IMR-90 (cell line): ENCODE measurements at regions not wholly inside any gene's neighbourhood (a gene's known extent, or its start where the extent isn't known, plus 50 kb on each side); places are given as distances from the start of the nearest gene placed in this dataset.

Experiments used
- ATAC-seq: fragments of 200-7000 bp; cut with Tn5 transposase; 2 replicates; pipeline ENCODE4 v1.9.1; 2020; ENCODE audit warnings: low read depth, mild to moderate bottlenecking, moderate library complexity
- BruUV-seq: library from RNA; stranded (reverse); fragments of 400-500 nt; replicated peaks from 2 replicates; lab custom pipeline; 2021; lab: Mats Ljungman, UMichigan
- CTCF ChIA-PET: fragments of 300-600 bp; formaldehyde crosslinking; extraction: SDS; loops from one replicate; lab custom pipeline; 2021; ENCODE audit warnings: antibody characterized with exemption; lab: Yijun Ruan, JAX
- POLR2A ChIA-PET: fragments of 300-600 bp; sonication (Branson Sonifier 250); formaldehyde crosslinking; loops from one replicate; lab custom pipeline; 2022; ENCODE audit warnings: antibody characterized with exemption; ENCODE audit not compliant: unreplicated experiment; lab: Charles Lee
- DNase-seq: peaks from one replicate; pipeline ENCODE4 v3.0.0; 2013
- H2AFZ ChIP-seq: replicated peaks from 2 replicates; pipeline ENCODE3; 2013; ENCODE audit warnings: low read length, mild to moderate bottlenecking; ENCODE audit not compliant: poor library complexity
- H2AK5ac ChIP-seq: 2 replicates; pipeline ENCODE4 v1.6.1; 2013; ENCODE audit warnings: low read depth, low read length, inconsistent platforms
- H2AK9ac ChIP-seq: replicated peaks from 2 replicates; pipeline ENCODE3; 2013; ENCODE audit warnings: mild to moderate bottlenecking, low read depth, low read length, moderate library complexity; ENCODE audit not compliant: poor library complexity
- H2BK120ac ChIP-seq: 2 replicates; pipeline ENCODE4 v1.6.1; 2013; ENCODE audit warnings: low read depth, low read length, inconsistent platforms
- H2BK15ac ChIP-seq: 3 replicates; pipeline ENCODE4 v1.6.1; 2013; ENCODE audit warnings: low read depth, low read length, inconsistent platforms
- H2BK20ac ChIP-seq: 2 replicates; pipeline ENCODE4 v1.6.1; 2013; ENCODE audit warnings: low read depth, mild to moderate bottlenecking, inconsistent platforms, low read length, moderate library complexity
- H2BK5ac ChIP-seq: 2 replicates; pipeline ENCODE4 v1.6.1; 2013; ENCODE audit warnings: mild to moderate bottlenecking, low read depth, low read length, inconsistent platforms; ENCODE audit not compliant: poor library complexity, severe bottlenecking
- H3K14ac ChIP-seq: replicated peaks from 2 replicates; pipeline ENCODE4 v1.6.1; 2013; ENCODE audit warnings: low read depth, low read length, inconsistent platforms
- H3K18ac ChIP-seq: 2 replicates; pipeline ENCODE4 v1.6.1; 2013; ENCODE audit warnings: low read depth, low read length, control low read depth
- H3K23ac ChIP-seq: 2 replicates; pipeline ENCODE4 v1.6.1; 2013; ENCODE audit warnings: low read depth, low read length, inconsistent platforms
- H3K27ac ChIP-seq: 2 replicates; pipeline ENCODE4 v1.5.1; 2013; ENCODE audit warnings: mild to moderate bottlenecking, control low read depth, low read length; ENCODE audit not compliant: insufficient read depth
- H3K27me3 ChIP-seq: 2 replicates; pipeline ENCODE4 v1.6.1; 2013; ENCODE audit warnings: low read length; ENCODE audit not compliant: control insufficient read depth, insufficient read depth
- H3K36me3 ChIP-seq: 2 replicates; pipeline ENCODE4 v1.6.1; 2013; ENCODE audit warnings: low read length, mixed read lengths; ENCODE audit not compliant: control insufficient read depth, insufficient read depth
- H3K4ac ChIP-seq: 2 replicates; pipeline ENCODE4 v1.6.1; 2013; ENCODE audit warnings: low read depth, low read length, inconsistent platforms
- H3K4me1 ChIP-seq: 2 replicates; pipeline ENCODE4 v1.6.1; 2013; ENCODE audit warnings: low read length, mixed read lengths; ENCODE audit not compliant: control insufficient read depth, insufficient read depth
- H3K4me2 ChIP-seq: 2 replicates; pipeline ENCODE4 v1.6.1; 2013; ENCODE audit warnings: low read depth, mild to moderate bottlenecking, control low read depth, low read length, moderate library complexity
- H3K4me3 ChIP-seq: 2 replicates; pipeline ENCODE4 v1.5.1; 2013; ENCODE audit warnings: low read depth, mild to moderate bottlenecking, control low read depth, low read length, moderate library complexity; ENCODE audit not compliant: insufficient read depth
- H3K56ac ChIP-seq: 2 replicates; pipeline ENCODE4 v1.6.1; 2013; ENCODE audit warnings: low read length, inconsistent platforms; ENCODE audit not compliant: insufficient read depth; ENCODE audit errors: extremely low read depth
- H3K79me1 ChIP-seq, 2 experiments: 2 replicates each; pipeline ENCODE4 v1.6.1; 2013; ENCODE audit warnings: low read length in 2 of 2, inconsistent platforms in 1 of 2, low read depth in 1 of 2
- H3K9ac ChIP-seq: 2 replicates; pipeline ENCODE4 v1.6.1; 2013; ENCODE audit warnings: low read depth, low read length, control low read depth
- H3K9me1 ChIP-seq: 2 replicates; pipeline ENCODE4 v1.6.1; 2013; ENCODE audit warnings: low read length, inconsistent platforms; ENCODE audit not compliant: insufficient read depth
- H3K9me3 ChIP-seq: 2 replicates; pipeline ENCODE4 v1.6.1; 2013; ENCODE audit warnings: low read length; ENCODE audit not compliant: control insufficient read depth, insufficient read depth
- H4K20me1 ChIP-seq: 2 replicates; pipeline ENCODE4 v1.6.1; 2013; ENCODE audit warnings: low read length, inconsistent platforms; ENCODE audit not compliant: insufficient read depth
- H4K5ac ChIP-seq: 2 replicates; pipeline ENCODE4 v1.6.1; 2013; ENCODE audit warnings: mild to moderate bottlenecking, low read depth, low read length, control low read depth
- H4K8ac ChIP-seq, 2 experiments: 2 replicates each; pipeline ENCODE4 v1.6.1; 2013; ENCODE audit warnings: low read depth in 2 of 2, low read length in 2 of 2, control low read depth in 1 of 2, inconsistent platforms in 1 of 2
- H4K91ac ChIP-seq: 2 replicates; pipeline ENCODE4 v1.6.1; 2013; ENCODE audit warnings: low read depth, low read length, inconsistent platforms; ENCODE audit not compliant: insufficient read depth
- BHLHE40 ChIP-seq: fragments of 150-350 bp; IDR thresholded peaks from 2 replicates; pipeline ENCODE4 v1.6.1; 2016; ENCODE audit warnings: mild to moderate bottlenecking, low read depth, low read length
- CEBPB ChIP-seq: IDR thresholded peaks from 2 replicates; pipeline ENCODE4 v1.6.1; 2012; ENCODE audit warnings: low read depth, low read length, improper control_type of control experiment
- CHD1 ChIP-seq: IDR thresholded peaks from 2 replicates; pipeline ENCODE4 v1.6.1; 2012; ENCODE audit warnings: low read depth, low read length, improper control_type of control experiment
- FOS ChIP-seq: fragments of 150-350 bp; IDR thresholded peaks from 2 replicates; pipeline ENCODE4 v1.6.1; 2016; ENCODE audit warnings: low read depth, low read length
- MAFK ChIP-seq: IDR thresholded peaks from 2 replicates; pipeline ENCODE4 v1.6.1; 2012; ENCODE audit warnings: low read depth, low read length, improper control_type of control experiment
- MAZ ChIP-seq: IDR thresholded peaks from 2 replicates; pipeline ENCODE4 v1.6.1; 2012; ENCODE audit warnings: low read depth, mild to moderate bottlenecking, low read length, improper control_type of control experiment, moderate library complexity, borderline replicate concordance
- MXI1 ChIP-seq: IDR thresholded peaks from 2 replicates; pipeline ENCODE4 v1.6.1; 2012; ENCODE audit warnings: low read depth, mild to moderate bottlenecking, low read length, moderate library complexity, borderline replicate concordance
- NFE2L2 ChIP-seq: fragments of 150-350 bp; IDR thresholded peaks from 2 replicates; pipeline ENCODE4 v1.6.1; 2016; ENCODE audit warnings: low read depth, mild to moderate bottlenecking, low read length
- POLR2A ChIP-seq: IDR thresholded peaks from 2 replicates; pipeline ENCODE4 v1.6.1; 2012; ENCODE audit warnings: mild to moderate bottlenecking, low read depth, low read length
- RAD21 ChIP-seq: IDR thresholded peaks from 2 replicates; pipeline ENCODE4 v1.6.1; 2012; ENCODE audit warnings: low read length, improper control_type of control experiment
- RCOR1 ChIP-seq: IDR thresholded peaks from 2 replicates; pipeline ENCODE4 v1.6.1; 2012; ENCODE audit warnings: mild to moderate bottlenecking, low read length, improper control_type of control experiment; ENCODE audit not compliant: insufficient replicate concordance
- RFX5 ChIP-seq: IDR thresholded peaks from 2 replicates; pipeline ENCODE4 v1.8.0; 2012; ENCODE audit warnings: low read depth, mild to moderate bottlenecking, low read length, moderate library complexity
- SMC3 ChIP-seq: fragments of 150-350 bp; IDR thresholded peaks from 2 replicates; pipeline ENCODE4 v1.6.1; 2016; ENCODE audit warnings: low read depth, mild to moderate bottlenecking, antibody characterized with exemption, low read length, moderate library complexity
- WGBS, 2 experiments: methylation state at CpG; one replicate each; pipeline versions ENCODE4 v1.1.5 to v1.1.7; 2013; ENCODE audit warnings: missing lambda C conversion rate in 2 of 2; ENCODE audit not compliant: insufficient read length in 1 of 2; ENCODE audit errors: extremely low coverage in 2 of 2; 5-methylcytosine and 5-hydroxymethylcytosine counted together
- dilution Hi-C: fragments of 300-500 bp; cut with HindIII; formaldehyde crosslinking; loops from one replicate; pipeline ENCODE4 v1.14.3; 2018; ENCODE audit warnings: low sequenced_read_pairs; ENCODE audit not compliant: unreplicated experiment
- in situ Hi-C: fragments of 300-500 bp; cut with MboI; formaldehyde crosslinking; loops from 3 replicates; pipeline ENCODE4 v1.14.3; 2019; ENCODE audit warnings: low sequenced_read_pairs, inconsistent platforms, mixed read lengths
- intact Hi-C: fragments of 100-400 bp; cut with micrococcal nuclease; formaldehyde crosslinking; loops from 2 replicates; pipeline ENCODE4 v1.10.0; 2022
- TF ChIP-seq, protein P1 (sequence below): fragments of 150-350 bp; IDR thresholded peaks from 2 replicates; pipeline ENCODE4 v1.6.1; 2017; ENCODE audit warnings: mild to moderate bottlenecking, antibody characterized with exemption, low read length, low read depth
- TF ChIP-seq, protein P2 (sequence below): conservative IDR thresholded peaks from 2 replicates; pipeline ENCODE4 v1.5.1; 2012; ENCODE audit warnings: mild to moderate bottlenecking, low read depth, low read length, improper control_type of control experiment
- TF ChIP-seq, protein P3 (sequence below): fragments of 150-350 bp; IDR thresholded peaks from 2 replicates; pipeline ENCODE4 v1.6.1; 2016; ENCODE audit warnings: low read depth, mild to moderate bottlenecking, low read length, moderate library complexity, borderline replicate concordance

DNA sequence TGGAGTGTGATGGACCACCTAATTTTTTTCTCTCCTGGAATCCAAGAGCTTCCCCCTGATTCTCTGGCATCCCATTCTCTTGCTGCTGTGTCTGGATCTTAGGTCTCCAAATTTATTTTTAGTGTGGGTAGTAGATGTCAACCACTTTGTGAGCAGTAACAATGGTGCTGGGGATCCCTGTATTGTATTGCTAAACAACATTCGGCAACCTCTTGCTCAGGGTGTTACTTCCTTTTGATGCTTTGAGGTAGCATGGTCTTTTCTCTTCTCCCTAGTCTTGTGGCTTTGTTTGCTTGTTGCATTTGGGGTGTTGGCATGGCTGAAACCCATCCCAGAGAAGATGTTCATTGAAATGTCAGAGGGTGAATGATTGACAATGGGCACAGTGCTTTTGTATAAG is 737.4 kb downstream of the BCL11A start:
- H3K27ac ChIP-seq, result no peak overlapping the region
- TF ChIP-seq POLR2A (no peak), RFX5 (no peak), MAZ (no peak), BHLHE40 (no peak), MXI1 (no peak), MAFK (no peak), CHD1 (no peak), NFE2L2 (no peak), RAD21 (no peak), FOS (no peak), SMC3 (no peak), RCOR1 (no peak), CEBPB (no peak)
- TF ChIP-seq, protein P1, sequence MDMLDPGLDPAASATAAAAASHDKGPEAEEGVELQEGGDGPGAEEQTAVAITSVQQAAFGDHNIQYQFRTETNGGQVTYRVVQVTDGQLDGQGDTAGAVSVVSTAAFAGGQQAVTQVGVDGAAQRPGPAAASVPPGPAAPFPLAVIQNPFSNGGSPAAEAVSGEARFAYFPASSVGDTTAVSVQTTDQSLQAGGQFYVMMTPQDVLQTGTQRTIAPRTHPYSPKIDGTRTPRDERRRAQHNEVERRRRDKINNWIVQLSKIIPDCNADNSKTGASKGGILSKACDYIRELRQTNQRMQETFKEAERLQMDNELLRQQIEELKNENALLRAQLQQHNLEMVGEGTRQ, result no peak
- TF ChIP-seq, protein P2, sequence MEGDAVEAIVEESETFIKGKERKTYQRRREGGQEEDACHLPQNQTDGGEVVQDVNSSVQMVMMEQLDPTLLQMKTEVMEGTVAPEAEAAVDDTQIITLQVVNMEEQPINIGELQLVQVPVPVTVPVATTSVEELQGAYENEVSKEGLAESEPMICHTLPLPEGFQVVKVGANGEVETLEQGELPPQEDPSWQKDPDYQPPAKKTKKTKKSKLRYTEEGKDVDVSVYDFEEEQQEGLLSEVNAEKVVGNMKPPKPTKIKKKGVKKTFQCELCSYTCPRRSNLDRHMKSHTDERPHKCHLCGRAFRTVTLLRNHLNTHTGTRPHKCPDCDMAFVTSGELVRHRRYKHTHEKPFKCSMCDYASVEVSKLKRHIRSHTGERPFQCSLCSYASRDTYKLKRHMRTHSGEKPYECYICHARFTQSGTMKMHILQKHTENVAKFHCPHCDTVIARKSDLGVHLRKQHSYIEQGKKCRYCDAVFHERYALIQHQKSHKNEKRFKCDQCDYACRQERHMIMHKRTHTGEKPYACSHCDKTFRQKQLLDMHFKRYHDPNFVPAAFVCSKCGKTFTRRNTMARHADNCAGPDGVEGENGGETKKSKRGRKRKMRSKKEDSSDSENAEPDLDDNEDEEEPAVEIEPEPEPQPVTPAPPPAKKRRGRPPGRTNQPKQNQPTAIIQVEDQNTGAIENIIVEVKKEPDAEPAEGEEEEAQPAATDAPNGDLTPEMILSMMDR, result no peak
- TF ChIP-seq, protein P3, sequence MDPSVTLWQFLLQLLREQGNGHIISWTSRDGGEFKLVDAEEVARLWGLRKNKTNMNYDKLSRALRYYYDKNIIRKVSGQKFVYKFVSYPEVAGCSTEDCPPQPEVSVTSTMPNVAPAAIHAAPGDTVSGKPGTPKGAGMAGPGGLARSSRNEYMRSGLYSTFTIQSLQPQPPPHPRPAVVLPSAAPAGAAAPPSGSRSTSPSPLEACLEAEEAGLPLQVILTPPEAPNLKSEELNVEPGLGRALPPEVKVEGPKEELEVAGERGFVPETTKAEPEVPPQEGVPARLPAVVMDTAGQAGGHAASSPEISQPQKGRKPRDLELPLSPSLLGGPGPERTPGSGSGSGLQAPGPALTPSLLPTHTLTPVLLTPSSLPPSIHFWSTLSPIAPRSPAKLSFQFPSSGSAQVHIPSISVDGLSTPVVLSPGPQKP, result no peak
- H3K36me3 ChIP-seq, result no peaks in the 10 kb centered on the region
- no peak overlapping the region for H2BK20ac ChIP-seq
- no peak overlapping the region for H3K14ac ChIP-seq
- ATAC-seq, result no peak
- dilution Hi-C loops (no loop called here), intact Hi-C loops (no loop called here), in situ Hi-C loops (no loop called here)
- no peak overlapping the region for H3K18ac ChIP-seq
- H2AK5ac ChIP-seq, result no peak overlapping the region
- H3K23ac ChIP-seq, result no peak overlapping the region
- H3K9ac ChIP-seq, result no peak overlapping the region
- ChIA-PET CTCF (interaction anchor here (1.0 kb wide), 1 partner anchor 9 kb away, joined by 3 read pairs; no protein-coding TSS in a partner anchor), POLR2A (no interaction called here)
- H4K5ac ChIP-seq, result no peak overlapping the region
- no peak for DNase-seq
- no peak overlapping the region for H3K4me3 ChIP-seq
- H3K4ac ChIP-seq, result no peak overlapping the region
- H3K56ac ChIP-seq, result no peak overlapping the region
- no peak overlapping the region for H2BK15ac ChIP-seq
- H3K27me3 ChIP-seq, result no peaks in the 10 kb centered on the region
- no peak overlapping the region for H2BK120ac ChIP-seq
- no peak overlapping the region for H2BK5ac ChIP-seq
- H4K8ac ChIP-seq, result no peak overlapping the region
- H2AFZ ChIP-seq, result no peak overlapping the region
- H2AK9ac ChIP-seq, result no peak overlapping the region
- H3K9me1 ChIP-seq, result no peaks in the 10 kb centered on the region
- WGBS, 2 experiments, result no CpG with 5 or more reads among the region's 1 CpG
- H4K20me1 ChIP-seq, result no peaks in the 10 kb centered on the region
- H3K4me2 ChIP-seq, result no peak overlapping the region
- H3K4me1 ChIP-seq, result no peaks in the 10 kb centered on the region
- H3K79me1 ChIP-seq, result no peaks in the 10 kb centered on the region
- BruUV-seq, result no TSS peak
- no peak overlapping the region for H4K91ac ChIP-seq
- H3K9me3 ChIP-seq, result peaks cover 4% of the 10 kb centered on the region; the same call in 1 of the 2 replicates
